ENCODE measurements at regions not wholly inside any gene's neighbourhood (a gene's known extent, or its start where the extent isn't known, plus 50 kb on each side); places are given as distances from the start of the nearest gene placed in this dataset.

- POLR2A ChIA-PET = no interaction called here
- H3K27me3 ChIP-seq (ENCODE audit: control insufficient read depth, insufficient read depth, low read length) = no peaks in the 10 kb centered on the region
- no peak overlapping the region for H3K27ac ChIP-seq (ENCODE audit: low read length)
- DNase-seq (ENCODE audit: low read depth, low spot score) (no peak), ATAC-seq (no peak)
- no TSS peak for BruUV-seq (replicated peaks)
- in situ Hi-C loops (cut with HindIII; ENCODE audit: low pct_unique_long_range_greater_than_20kb, low sequenced_read_pairs) = no loop called here
- intact Hi-C loops (cut with micrococcal nuclease; ENCODE audit: unreplicated experiment) = no loop called here
- no peak overlapping the region for H3K4me3 ChIP-seq (ENCODE audit: low read depth in 2 of 2, low read length in 2 of 2)
- H3K36me3 ChIP-seq (ENCODE audit: control insufficient read depth, insufficient read depth, low read length) = no peaks in the 10 kb centered on the region
- H3K4me1 ChIP-seq (ENCODE audit: control insufficient read depth, insufficient read depth, low read length) = no peaks in the 10 kb centered on the region
- CTCF ChIA-PET = no interaction called here
- no peaks in the 10 kb centered on the region for H3K9me3 ChIP-seq (ENCODE audit: control insufficient read depth, insufficient read depth, low read depth, low read length)
- TF ChIP-seq SIN3A (IDR thresholded peaks at IDR 0.05; ENCODE audit: borderline replicate concordance, insufficient read depth, low read depth, low read length) (no peak), REST (IDR thresholded peaks at IDR 0.05; ENCODE audit: insufficient read depth in 1 of 2, low read depth in 2 of 2, low read length in 1 of 2) (no peak), CTCF (IDR thresholded peaks at IDR 0.05) (no peak), POLR2AphosphoS5 (IDR thresholded peaks at IDR 0.05; ENCODE audit: low read depth, low read length) (no peak), TCF7L2 (IDR thresholded peaks at IDR 0.05; ENCODE audit: low read depth, low read length) (no peak)
These were observed 231.3 kb upstream of the S100G start for GRCh38 chrX:16418650-16419049.

- H3K4me3 ChIP-seq (ENCODE audit: low read depth in 2 of 2, low read length in 2 of 2) = no peak overlapping the region
- TF ChIP-seq POLR2AphosphoS5 (IDR thresholded peaks at IDR 0.05; ENCODE audit: low read depth, low read length) (no peak), CTCF (IDR thresholded peaks at IDR 0.05) (no peak), TCF7L2 (IDR thresholded peaks at IDR 0.05; ENCODE audit: low read depth, low read length) (no peak), SIN3A (IDR thresholded peaks at IDR 0.05; ENCODE audit: borderline replicate concordance, insufficient read depth, low read depth, low read length) (no peak), REST (IDR thresholded peaks at IDR 0.05; ENCODE audit: insufficient read depth in 1 of 2, low read depth in 2 of 2, low read length in 1 of 2) (no peak)
- intact Hi-C loops (cut with micrococcal nuclease; ENCODE audit: unreplicated experiment) (no loop called here), in situ Hi-C loops (cut with HindIII; ENCODE audit: low pct_unique_long_range_greater_than_20kb, low sequenced_read_pairs) (no loop called here)
- H3K9me3 ChIP-seq (ENCODE audit: control insufficient read depth, insufficient read depth, low read depth, low read length) = no peaks in the 10 kb centered on the region
- no peaks in the 10 kb centered on the region for H3K4me1 ChIP-seq (ENCODE audit: control insufficient read depth, insufficient read depth, low read length)
- no peaks in the 10 kb centered on the region for H3K36me3 ChIP-seq (ENCODE audit: control insufficient read depth, insufficient read depth, low read length)
- H3K27me3 ChIP-seq (ENCODE audit: control insufficient read depth, insufficient read depth, low read length) = no peaks in the 10 kb centered on the region
- ChIA-PET POLR2A (no interaction called here), CTCF (no interaction called here)
- DNase-seq (ENCODE audit: low read depth, low spot score) (no peak), ATAC-seq (no peak)
- no peak overlapping the region for H3K27ac ChIP-seq (ENCODE audit: low read length)
- no TSS peak for BruUV-seq (replicated peaks)
These were observed 222.3 kb upstream of the S100G start for GRCh38 chrX:16427668-16428067.
